Esophagus muscularis mucosa (tissue), 4 donors: ENCODE measurements at regions not wholly inside any gene's neighbourhood (a gene's known extent, or its start where the extent isn't known, plus 50 kb on each side); places are given as distances from the start of the nearest gene placed in this dataset.

Experiments used
- CTCF ChIP-seq, 3 experiments: fragments of 200-600 bp in 2 of 3; fragments of 450-650 bp in 1 of 3; sonication (generic) in 2 of 3; IDR thresholded peaks; one replicate each; pipeline ENCODE4 v1.5.1; 2017 to 2019; ENCODE audit warnings: antibody characterized with exemption in 3 of 3, mild to moderate bottlenecking in 2 of 3, moderate library complexity in 1 of 3
- EP300 ChIP-seq: sonication (generic); formaldehyde crosslinking; IDR thresholded peaks from one replicate; pipeline ENCODE4 v1.6.1; 2017; ENCODE audit warnings: antibody characterized with exemption
- POLR2A ChIP-seq: fragments of 450-650 bp; IDR thresholded peaks from one replicate; pipeline ENCODE4 v1.6.1; 2017; ENCODE audit warnings: antibody characterized with exemption, moderate library complexity, mild to moderate bottlenecking, low read depth
- POLR2AphosphoS5 ChIP-seq, 2 donors: sonication (generic); formaldehyde crosslinking; IDR thresholded peaks; one replicate each; pipeline ENCODE4 v1.6.1; 2017; ENCODE audit warnings: antibody characterized with exemption in 2 of 2

- no peak for TF ChIP-seq CTCF (IDR thresholded peaks at IDR 0.05)
- TF ChIP-seq POLR2AphosphoS5 (IDR thresholded peaks at IDR 0.05), result no peak
- TF ChIP-seq EP300, result no peak
- no peak for TF ChIP-seq POLR2A
Observed at GRCh38 chr3:31230425-31231223, 302.1 kb upstream of the STT3B start.
